HG03175 (cell line): ENCODE measurements at regions not wholly inside any gene's neighbourhood (a gene's known extent, or its start where the extent isn't known, plus 50 kb on each side); places are given as distances from the start of the nearest gene placed in this dataset.
"Not testable (repeated sequence)": the region's sequence is repeated elsewhere in the genome, so short reads cannot be mapped to it uniquely, and the experiment has no call there.

Experiments
- ATAC-seq: cut with Tn5 transposase; IDR thresholded peaks from one replicate; pipeline ENCODE4 v1.9.1; 2021; ENCODE audit warnings: mild to moderate bottlenecking, moderate library complexity; ENCODE audit not compliant: unreplicated experiment

- peak; percentile 47 for ATAC-seq
Observed at GRCh38 chr13:79647533-79647932, 166.6 kb downstream of the NDFIP2 start.

DNA sequence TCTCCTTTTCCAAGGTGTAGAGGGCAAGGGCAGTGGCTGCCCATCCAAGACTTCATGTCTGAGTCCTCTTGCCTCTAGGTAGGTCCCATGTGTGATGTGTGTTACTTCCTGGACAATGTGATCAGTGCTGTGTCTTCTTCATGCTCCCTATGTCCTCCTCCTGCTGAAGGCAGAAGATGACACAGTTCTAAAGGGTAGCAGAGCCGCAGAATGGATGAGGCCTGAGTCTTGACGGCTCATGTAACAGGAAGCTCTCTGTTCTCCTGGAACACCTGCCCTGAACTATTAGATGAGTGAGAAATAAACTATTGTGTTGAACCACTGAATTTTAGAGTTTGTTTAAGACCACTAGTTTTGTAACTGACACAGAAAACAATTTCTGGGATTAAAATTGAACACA, 165.9 kb downstream of the NDFIP2 start:
- ATAC-seq = no peak

GRCh38 chr13:79645569-79645968, 164.6 kb downstream of the NDFIP2 start:
- no peak for ATAC-seq

- no peak for ATAC-seq
Observed at GRCh38 chr13:79642596-79642995, 161.6 kb downstream of the NDFIP2 start.

- no peak for ATAC-seq
Observed at GRCh38 chr13:79637133-79637763, 156.3 kb downstream of the NDFIP2 start.

GRCh38 chr13:79631051-79631659, 150.2 kb downstream of the NDFIP2 start:
- no peak for ATAC-seq

DNA sequence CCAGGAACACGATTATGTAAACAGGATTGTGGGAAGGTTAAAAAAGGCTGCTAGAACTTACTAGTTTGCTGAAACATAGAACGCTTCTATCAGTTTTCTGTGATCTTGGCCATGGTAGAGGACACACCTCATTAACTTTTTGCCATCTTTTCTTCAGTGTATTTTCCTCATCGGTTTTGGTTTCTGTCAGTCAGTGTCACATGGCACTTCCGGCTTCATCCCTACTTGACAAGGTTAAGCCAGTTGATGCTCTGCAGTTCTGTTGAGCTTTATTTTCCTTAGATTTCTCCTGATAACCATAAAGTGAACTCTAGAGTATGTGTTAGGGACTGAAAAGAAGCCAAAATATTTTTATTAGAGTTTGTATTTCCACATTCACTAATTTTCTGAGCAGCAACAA, 147.5 kb downstream of the NDFIP2 start:
- no peak for ATAC-seq

DNA sequence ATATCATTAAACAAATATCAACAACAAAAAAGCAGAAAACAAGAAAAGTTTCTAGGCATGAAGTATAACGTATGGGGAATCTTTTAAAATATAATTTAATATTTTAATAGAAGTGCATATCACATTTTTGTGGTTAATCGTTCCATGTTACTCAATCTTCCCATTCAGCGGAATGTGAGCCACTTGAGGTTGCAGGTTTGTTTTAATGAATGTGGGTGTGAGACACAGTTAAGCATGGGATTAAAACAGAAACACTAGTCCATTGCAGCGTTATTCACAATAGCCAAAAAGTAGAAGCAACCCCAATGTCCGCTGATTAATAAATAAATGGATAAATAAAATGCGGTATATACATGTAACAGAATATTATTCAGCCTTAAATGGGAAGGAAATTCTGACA, 146.0 kb downstream of the NDFIP2 start:
- ATAC-seq = no peak

DNA sequence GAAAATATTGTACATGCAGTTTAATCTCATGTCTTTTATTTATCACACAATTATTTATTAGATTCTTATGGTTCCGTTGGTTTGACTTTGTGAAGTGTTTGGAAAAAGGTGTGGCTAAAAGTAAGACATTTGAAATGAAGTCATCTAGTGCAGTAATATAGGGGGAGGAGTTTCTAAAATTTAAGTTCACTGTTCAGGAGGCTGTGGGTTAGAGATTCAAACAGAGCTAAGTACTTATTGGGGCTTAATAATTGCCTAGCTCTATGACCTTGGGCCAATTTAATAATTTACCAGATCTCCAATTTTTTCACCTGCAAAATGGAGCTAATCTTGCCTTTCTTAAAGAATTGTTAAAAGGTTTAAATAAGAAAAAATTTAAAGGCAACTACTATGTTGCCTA, 144.6 kb downstream of the NDFIP2 start:
- no peak for ATAC-seq

DNA sequence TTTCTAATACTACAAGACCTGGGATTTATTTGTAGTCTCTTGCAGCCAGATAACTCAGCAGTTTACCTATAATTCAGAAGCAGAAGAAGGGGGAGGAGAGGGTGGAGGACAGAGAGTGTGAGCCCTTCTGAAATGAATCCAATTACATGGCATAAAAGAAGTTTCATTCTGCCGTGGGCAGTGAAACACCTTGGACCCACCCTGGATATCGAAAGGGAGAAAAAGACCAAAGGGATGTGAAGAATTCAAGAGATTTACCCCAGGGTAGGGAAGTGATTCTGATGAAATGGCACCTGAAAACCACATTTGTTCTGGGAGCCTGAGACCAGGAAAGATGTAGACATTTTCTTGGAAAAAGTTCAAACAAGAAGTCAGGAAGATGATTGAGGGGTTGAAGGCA, 140.9 kb downstream of the NDFIP2 start:
- ATAC-seq = no peak

- no peak for ATAC-seq
Observed at GRCh38 chr13:79621449-79621848, 140.5 kb downstream of the NDFIP2 start.

GRCh38 chr13:79614250-79614918, 133.4 kb downstream of the NDFIP2 start:
- no peak for ATAC-seq

- no peak for ATAC-seq
Observed at GRCh38 chr13:79612604-79613003, 131.6 kb downstream of the NDFIP2 start.

DNA sequence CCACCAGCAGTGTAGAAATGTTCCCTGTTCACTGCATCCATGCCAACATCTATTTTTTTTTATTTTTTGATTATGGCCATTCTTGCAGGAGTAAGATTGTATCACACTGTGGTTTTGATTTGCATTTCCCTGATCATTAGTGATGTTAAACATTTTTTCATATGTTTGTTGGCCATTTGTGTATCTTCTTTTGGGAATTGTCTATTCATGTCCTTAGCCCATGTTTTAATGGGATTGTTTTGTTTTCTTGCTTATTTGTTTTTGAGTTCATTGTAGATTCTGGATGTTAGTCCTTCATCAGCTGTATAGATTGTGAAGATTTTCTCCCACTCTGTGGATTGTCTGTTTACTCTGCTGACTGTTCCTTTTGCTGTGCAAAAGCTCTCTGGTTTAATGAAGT, 126.9 kb downstream of the NDFIP2 start:
- not testable (repeated sequence) for ATAC-seq
